ENCODE measurements at regions not wholly inside any gene's neighbourhood (a gene's known extent, or its start where the extent isn't known, plus 50 kb on each side); places are given as distances from the start of the nearest gene placed in this dataset.

DNA sequence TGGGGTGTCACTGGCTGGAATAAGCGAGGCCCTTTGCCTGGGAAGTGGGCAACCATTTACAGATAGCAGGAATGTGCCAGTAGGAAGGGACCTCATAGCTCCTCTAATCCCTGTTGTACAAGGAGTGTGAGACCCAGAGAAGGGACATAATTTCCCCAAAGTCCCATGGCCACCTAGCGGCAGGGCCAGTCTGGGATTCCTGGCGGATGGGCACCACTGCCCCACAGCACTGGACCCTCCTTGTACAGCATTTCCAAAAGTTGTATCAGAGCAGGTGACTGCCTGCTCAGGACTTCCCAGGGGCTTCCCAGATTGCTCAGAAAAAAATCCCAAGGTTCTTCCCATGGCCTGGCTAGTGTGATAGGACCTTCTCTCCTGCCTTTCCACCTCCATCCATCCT, 185.8 kb downstream of the GLI2 start:
- DNase-seq, result no peak

DNA sequence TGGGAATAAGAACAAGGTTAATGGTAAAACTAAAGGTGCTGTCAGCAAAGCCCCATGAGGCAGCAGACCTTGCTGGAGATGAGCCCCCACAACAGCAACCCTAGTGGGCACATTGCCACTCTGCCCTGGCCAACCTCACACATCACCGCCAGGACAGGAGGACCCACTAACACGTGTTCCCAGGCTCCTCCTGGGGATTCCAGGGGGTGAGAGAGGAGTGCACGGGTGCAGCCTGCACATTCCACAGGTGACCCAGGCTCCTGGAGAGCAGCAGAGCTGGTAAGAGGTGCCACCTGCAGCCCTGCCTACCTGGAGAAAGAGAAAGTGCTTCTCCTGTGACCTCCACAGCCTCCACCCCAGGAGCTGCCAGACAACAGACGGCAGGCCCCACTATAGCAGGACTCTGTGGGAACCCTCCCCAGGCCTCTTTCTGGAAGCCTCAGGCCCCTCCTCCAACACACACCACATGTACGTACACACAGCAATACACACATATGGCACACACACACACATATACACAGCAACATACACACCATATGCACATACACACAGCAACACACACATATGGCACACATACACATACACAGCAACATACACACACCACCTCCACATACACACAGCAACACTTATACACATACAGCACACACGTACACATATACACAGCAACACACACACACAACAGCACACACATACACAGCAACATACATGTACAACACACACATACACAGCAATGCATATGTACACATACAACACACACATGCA, 187.1 kb downstream of the GLI2 start:
- DNase-seq, result no peak

DNA sequence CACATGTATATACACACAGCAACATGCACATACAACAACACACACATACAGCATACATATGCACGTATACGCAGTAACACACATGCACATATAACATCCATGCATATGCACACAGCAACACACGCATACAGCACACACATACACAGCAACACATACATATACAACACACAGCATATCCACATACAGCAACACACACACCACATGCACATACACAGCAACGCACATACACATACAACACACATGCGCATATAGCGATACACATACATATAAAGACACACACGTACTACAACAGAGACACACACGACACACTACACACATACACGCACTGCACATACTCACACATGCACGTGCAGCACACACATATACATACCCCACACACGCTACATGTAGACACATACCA, 187.8 kb downstream of the GLI2 start:
- DNase-seq, result no peak

DNA sequence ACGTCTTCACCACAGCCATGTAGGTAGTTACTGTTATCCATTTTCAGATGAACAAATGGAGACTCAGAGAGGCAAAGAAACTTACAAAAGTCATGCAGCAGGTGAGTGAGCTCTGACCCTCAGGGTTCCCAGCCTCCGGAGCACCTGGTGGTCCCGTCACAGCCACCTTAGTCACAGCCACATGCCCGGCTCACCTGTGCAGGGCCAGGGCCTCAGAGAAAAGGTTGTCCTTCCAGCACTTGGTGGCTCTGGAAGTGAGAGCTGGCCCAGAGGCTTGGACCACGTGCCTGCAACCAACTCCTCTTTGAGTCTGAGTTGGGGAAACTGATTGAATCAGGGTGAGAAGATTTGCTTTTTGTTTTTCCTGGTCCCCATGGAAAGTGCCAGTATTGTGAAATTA, 189.3 kb downstream of the GLI2 start:
- DNase-seq, result no peak

DNA sequence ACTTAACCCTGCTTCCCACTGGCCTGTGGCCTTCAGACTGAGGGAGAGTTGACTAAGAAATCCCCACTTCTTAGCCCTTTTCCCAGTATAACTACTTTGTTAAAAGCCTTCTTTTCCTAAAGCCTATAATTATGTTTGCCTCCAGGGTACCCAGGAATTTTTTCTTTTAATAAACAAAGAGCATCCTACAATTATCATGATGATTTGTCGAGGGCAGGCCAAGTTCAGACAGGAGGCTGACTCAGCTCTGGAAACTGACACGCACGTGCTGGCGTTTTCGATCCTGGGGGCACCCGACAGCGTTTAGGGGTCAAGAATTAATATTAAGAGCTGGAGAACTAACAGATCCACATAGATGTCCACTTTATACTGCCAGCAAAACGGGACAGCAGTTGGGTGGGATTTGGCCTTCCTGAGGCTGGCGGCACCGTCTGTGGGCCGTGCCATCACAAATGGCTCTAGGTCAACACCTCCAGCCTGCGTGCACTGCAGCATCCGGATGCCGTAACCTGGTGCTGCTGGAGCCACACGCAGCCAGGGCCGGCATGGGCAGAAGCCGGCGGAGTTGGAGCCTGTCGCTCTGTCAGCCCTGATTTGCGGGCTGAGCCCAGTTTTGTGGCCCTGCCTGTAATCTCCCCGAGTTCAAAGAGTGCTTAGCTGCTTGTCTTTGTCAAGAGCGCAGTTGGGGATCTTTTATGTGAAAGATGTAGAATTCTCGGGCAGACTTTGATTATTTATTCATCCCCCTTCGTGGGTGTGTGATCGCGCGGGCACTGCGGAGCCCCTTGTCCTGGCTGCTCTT, 191.0 kb downstream of the GLI2 start:
- DNase-seq, result no peak

DNA sequence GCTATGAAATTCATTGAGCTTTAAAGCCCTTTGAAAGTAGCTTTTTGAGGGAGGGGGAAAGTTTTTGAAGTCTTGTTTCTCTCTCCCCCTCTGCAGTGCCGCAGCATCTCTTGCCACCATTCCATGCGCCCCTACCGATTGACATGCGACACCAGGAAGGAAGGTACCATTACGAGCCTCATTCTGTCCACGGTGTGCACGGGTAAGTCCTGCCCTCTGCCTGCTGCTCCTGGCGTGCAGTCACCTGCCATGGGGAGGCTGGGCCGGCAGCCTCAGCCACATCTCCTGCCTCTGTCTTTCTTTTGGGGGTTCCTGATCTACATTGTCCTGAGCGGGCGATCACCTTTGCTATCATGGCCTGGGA, 191.6 kb downstream of the GLI2 start:
- DNase-seq, result no peak

DNA sequence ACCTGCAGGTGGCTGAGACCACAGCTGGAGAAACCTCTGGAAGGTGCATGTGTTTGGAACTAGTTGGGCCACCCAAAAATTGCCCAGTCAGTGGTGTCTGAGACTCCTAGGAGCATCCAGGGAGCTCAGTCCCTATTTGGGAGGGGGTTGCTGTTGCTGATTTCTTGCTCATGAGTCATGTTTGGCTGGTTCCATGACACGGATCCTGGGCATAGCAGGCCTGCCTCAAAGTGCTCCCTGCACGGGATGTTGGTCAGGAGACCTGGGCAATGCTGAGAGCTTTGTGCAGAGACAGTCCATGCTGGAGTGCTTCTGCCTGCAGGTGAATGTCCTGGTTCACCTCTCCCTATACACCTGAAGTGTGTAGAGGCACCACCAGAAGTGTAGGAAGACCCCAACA, 194.2 kb downstream of the GLI2 start:
- DNase-seq, result no peak

DNA sequence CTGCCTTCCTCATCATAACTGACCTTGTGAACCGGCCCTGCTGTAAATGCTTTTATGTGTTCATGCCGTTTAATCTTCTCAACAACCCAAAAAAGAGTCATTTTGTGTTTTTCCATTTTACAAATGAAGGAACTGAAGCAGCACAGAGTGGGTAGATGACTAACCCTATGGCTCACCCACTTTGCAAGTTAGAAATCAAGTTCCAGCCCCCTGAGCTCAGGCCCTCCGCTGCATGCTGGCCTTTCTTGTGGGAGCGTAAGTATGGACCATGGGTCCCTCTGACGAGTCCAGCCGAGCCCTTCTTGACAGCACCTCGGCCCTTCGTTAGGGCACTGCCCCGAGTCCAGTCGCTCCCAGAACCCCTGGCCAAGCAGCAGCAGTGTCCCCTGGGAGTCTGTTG, 194.6 kb downstream of the GLI2 start:
- no peak for DNase-seq

DNA sequence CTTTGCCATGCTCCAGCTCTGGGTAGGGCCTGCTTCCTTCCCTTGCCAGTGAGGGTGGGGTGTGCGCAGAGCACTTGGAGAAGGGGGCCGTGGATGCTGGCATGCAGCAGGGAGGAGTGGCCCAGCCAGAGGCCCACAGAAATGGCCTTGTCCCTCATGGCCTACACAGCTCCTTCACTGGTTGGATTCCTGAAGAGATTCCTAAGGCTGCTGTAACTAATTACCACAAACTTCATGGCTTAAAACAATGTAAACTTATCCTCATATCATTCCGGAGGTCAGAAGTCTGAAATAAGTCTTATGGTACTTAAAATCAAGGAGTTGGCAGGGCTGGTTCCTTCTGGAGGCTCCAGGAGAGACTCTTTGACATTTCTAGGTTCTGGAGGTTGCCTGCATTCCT, 195.2 kb downstream of the GLI2 start:
- DNase-seq, result no peak

DNA sequence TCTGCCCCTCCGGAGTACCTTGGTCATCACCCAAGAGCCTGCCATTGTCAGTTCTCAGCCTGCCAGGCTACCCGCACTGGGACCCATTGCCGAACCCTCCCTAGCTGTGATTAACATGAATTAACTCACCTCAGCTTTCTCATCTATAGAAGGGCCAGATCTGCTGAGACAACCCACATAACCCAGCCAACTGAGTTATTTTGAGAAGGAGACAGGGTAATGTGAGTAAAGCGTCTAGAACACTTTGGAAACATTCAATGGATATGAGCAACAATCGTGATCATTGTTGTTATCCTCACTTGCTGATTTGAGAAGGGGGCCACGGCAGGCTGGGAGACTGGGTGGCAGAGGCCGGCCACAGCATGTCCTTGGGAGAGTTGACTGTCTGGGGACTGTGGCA, 196.8 kb downstream of the GLI2 start:
- DNase-seq, result no peak

DNA sequence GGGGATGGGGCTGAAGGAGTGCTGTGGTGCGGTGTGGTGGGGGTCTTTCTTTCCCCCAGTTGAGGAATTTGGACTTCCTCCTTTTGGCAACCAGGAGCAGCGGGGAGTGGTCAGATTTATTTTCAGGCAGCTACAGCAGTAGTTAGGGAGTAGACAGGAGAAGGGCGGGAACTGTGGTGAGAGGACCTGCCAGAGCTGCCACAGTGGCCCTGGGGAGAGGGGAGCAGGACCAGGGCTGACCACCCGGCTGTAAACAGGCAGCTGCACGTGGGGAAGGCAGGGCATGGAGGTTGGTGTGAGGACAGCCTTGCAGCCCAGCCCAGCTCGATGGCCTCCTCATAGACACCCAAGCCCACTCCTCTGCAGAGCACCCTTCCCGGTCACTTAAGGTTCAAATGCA, 197.2 kb downstream of the GLI2 start:
- DNase-seq, result no peak

DNA sequence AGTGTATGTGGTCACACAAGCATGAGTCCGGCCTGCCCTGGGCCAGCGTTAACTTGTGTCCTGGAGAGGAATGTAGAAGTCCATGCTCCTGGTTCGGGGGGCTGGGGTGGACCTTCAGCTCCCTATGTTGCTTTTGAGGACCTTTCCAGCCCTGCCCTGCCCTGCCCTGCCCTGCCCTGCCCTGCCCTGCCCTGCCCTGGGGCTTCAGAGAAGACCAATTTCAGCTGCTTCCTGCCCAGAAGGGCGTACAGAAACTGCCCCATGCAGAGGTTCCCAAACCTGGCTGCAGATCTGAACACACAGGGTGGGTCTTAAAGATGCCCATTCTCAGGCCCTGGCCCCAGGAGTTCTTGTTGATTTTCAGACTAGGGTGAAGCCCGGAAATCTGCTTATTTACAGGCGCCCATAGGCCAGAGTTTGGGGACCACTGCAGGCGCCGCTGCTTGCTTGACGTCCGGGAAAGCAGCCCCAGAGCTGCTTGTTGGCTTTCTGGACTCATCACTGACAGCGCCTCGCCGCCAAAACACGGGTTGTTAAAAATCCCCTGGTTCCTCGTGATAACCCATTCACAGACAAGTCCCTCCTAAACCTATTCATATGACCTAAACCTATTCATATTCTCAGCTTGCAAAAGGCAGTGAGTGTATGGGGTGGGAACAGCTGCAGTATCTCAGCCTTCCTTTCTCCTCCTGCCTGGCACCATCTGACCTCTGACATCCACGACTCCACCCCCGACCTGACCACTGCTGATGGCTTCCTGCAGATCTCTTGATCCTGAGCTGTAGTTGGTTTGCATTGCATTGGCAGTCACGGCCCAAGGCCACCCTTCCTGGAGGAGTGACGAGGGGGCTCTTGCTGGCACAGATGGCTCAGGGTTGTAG, 198.3 kb downstream of the GLI2 start:
- DNase-seq, result no peak

DNA sequence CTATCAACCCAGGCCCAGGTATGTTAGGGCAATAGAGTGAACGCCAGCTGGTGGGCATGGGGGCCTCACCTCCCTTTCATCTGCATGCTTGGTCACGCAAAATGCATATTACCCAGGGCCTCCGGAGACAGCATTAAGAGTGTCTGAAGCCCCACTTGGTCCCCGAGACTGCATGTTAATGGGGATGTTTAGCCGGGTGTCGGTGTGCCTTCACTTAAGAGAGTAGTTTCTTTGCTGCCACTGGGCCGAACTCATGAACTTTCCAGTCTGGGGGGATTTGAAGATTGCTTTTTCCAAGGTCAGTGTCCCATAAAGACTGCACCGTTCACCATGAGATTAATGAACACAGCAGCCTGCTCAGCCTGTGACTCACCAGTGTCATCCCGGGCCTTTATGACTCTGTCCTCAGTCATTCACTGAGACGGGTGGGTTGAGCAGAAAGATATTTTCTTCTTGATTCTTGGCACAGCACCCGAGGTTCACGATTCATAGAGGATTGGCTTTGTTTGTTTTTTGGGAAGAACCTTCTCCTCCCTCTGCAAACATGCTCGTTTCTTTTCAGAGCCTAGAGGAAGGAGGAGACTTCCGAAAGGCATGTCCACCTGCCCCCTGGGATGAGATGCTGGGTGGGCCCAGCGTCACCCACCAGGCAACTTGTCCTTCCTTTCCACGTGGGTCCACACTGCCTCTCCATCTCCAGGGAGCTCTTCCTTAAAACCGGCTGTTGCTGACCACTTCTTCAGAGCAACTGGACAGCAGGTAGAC, 199.1 kb downstream of the GLI2 start:
- DNase-seq, result no peak

DNA sequence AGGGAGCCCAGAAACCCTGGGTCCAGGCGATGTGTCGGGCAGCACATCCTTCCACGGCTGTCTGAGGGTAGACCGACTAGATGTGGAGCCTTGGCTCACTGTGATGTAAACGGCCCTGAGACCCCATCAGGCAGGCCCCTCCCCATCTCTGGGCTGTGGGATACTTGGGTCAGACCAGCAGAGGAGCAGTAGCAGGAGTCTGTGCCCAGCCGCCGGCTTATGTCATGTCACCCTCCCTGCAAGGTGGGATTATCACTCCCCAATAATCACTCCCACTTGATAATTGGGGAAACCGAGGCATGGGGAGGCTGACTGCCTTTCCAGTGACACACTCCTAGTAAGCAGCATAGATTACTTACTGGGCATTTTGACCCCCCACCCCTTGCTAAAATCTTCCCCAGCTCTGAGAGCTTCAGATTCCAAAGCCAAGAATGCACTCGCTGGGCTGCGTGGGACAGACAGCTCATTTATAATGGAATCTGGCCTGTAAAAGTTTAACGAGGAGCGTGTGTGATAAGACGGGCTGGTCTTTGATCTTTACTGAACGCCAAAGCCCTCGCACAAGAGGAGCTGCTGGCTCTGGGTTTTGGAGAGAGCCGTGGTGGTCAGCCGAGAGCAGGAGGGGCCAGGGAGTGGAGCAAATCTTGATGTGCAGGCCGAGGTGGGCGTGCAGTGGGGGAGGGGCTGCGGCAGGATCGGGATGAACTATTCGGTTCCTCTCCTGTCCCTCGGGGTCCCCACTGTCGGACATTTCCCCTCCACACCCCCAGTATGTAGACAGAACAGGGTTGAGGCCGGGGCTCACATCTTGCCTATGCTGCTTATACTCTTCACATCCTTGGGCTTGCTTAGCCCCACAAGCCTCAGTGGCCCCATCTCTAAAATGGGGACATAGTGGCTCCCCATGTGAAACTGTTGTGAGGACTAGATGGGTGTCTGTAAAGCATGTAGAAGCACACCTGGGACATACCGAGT, 200.0 kb downstream of the GLI2 start:
- DNase-seq, result no peak

DNA sequence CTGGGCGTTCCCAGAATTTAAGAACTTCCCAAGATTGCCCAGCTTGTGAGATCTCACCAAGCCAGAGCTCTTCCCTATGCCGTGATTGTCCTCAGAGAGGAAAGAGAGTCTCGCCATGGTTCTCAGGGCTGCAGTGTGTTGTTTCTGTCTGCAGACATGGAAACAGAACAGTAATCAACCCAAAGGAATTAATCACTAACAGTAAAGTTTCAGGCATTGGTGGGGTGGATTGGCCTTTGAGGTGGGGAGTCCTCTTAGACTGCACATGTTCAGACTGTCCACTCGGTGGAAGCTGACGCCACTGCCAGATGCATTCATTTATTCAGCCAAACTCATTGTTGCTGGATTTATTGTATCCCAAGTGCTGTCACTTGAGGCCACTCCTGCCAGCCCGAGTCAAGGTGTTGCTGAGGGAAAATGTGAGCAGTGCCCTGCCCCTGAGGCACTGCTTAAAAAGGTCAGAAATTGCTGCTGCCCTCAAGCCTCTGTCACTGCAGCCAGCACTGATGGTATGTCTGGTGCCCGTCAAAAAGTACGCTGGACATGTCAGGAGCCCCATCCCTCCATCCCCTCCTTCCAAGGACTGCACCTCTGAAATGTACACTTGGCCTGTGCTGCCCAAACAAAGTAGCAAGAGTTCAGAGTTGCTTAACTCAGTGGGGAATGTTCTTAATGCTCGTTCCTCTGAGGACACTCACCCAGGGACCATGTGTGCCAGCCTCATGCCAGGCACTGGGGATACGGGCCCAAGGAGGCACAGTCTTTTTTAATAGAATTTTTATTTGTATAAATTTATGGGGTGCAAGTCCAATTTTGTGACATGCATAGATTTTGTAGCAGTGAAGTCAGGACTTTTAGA, 201.0 kb downstream of the GLI2 start:
- DNase-seq, result no peak

DNA sequence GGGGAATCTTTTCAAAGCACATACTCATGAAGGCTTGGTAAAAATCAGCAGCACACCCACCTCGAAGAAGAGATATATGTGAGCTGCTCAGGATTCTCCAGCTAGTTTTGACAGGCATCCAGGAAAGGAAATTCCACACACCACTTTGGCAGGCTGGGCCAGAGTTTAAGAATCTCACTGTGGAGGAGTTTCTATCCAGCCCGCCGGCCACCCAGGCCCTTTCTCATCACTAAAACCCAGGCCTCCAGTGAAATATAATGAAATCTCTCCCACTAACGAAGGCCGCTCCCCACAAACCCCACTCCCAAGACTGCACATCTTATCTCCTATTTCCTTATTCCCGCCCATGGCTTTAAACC, 202.0 kb downstream of the GLI2 start:
- no peak for DNase-seq

DNA sequence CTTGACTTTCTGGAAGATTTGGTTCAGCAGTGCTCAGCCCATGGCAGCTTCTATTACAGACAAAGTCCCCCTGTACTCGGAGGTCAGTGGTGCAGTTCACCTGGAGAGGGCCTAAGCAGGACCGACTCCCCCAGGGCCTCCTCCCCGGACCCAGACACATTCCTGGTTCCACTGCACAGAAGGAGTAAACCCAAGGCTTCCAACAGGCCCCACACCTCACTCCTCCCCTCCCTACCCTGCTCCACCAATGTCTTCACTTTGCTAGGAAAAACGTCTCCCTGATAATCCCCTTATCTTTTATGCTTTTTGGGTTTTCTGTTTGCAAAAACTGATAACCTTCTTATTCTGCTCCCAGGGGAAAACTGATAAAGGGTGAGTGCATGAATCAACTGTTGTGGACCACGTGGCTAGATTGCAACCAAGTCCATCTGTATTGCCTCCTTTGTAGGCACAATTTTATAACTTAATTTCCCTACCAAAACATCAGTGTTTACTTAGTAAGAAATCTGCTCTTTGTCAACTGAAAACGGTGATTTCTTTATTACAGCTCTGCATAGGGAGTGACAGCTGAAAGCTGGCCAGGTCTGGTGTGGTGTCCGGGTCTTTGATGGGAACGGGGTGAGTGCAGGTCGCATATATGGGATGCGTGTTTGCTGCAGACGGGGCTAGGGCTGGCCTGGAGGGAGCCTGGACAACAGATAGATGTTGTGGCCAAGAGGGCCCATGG, 202.5 kb downstream of the GLI2 start:
- no peak for DNase-seq

DNA sequence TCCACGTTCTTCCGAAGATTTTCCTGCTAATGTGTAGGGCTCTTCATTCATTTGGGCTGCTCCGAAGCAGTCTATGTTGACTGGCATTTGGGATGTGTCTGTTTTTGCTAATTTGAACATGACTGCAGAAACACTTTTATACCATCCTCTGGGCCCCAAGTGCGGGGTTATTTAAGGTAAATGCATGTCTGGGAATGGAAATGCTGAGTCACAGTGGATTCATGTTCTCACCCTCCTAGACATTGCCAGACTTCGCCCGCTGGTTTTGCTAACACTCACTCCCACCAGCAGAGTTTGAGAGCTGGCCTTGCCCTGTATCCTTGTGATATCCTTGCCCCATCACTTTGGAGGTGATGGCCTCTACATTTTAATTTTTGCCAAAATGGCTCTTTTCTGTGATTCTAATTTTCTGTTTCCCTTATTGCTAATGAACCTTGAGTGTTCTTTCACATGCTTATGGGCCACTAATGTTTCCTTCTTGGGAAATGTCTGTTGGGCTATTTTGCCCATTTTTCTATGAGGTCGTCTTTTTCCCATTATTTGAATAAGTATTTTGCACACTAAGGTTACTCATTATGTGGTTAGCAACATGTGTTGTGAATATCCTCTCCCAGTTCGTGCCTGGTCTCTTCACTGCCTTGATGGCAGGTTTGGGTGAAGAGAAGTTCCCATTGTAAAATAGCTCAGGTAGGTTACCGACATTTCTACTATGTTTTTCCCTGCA, 204.1 kb downstream of the GLI2 start:
- DNase-seq, result no peak

DNA sequence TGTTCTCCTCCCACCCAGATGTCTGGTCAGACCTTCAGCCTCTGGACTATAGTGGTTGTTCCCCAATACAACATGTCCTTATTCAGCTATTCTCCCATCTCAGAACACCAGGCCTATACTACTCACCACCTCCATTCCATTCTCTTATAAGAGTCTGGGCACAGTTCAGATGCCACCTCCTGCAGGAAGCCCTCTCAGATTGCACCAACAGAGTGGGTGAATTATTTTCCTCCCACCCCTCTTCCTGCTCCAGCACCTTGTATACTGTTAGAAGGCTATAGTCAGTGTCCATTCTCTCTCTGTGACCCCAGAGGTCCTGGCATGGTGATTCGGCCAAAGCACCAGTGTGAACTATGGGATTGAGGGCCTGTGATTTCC, 204.6 kb downstream of the GLI2 start:
- no peak for DNase-seq
